ENCODE measurements at regions not wholly inside any gene's neighbourhood (a gene's known extent, or its start where the extent isn't known, plus 50 kb on each side); places are given as distances from the start of the nearest gene placed in this dataset.
"Not testable (repeated sequence)": the region's sequence is repeated elsewhere in the genome, so short reads cannot be mapped to it uniquely, and the experiment has no call there.

DNA sequence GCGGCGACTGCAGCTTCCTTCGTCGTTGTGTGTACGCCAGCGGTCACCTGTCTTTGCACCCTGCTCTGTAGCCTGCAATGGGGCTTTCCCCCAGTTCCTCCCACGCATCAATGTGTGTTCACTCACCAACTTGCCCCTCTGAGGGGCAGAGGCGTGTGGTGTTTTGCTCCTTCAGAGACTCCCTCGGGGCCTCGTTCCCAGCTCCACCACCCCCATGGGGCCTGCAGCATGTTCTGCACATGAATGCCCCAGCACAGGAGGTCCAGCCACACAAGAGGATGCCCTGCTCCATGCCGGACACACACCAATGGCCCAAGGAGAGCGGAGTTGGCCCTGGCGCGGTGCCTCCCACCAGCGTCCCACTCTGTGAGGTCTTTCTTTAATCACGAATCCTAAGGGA lies 196.8 kb downstream of the BANP start:
- not testable (repeated sequence) for DNase-seq (ENCODE audit: low read depth)

DNA sequence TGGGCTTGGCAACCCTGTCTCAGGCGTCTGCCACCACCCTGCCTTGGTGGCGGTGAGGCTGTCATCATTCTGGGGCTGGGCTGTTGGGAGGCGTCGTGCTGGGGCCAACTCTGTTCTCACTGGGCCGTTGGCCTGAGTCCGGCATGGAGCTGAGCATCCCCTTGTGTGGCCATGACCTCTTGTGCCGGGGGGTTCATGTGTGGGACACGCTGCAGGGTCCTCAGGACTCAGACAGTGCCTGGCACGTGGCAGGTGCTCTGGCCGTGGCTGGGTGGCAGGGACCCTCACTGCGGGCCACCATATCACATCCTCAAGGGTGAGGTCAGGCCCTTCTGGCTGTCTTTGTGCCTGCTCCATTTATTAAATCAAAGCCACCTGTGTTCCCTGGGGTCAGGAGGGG lies 197.4 kb downstream of the BANP start:
- DNase-seq (ENCODE audit: low read depth), result not testable (repeated sequence)

DNA sequence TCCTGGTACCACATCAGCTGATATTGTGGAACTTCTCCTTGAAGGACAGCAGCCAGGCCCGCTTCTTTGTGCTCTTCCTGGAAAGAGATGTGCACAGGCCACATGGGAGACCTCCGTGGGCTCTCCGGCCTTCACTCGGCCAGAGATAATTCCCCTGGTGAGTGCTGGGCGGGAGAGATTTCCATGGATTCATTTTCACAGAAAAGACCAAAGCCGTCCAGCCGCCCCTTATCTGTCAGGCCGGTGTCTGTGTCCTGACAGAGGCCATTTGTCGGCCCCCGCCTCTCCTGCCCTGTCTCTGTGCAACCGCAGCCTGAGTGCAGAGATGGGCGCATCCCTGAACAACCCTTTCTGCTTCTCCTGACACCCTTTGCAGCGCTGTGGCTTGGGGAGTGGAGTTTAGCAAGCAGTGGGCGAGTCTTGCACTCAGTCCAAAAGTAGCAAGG lies 197.9 kb downstream of the BANP start:
- not testable (repeated sequence) for DNase-seq (ENCODE audit: low read depth)

DNA sequence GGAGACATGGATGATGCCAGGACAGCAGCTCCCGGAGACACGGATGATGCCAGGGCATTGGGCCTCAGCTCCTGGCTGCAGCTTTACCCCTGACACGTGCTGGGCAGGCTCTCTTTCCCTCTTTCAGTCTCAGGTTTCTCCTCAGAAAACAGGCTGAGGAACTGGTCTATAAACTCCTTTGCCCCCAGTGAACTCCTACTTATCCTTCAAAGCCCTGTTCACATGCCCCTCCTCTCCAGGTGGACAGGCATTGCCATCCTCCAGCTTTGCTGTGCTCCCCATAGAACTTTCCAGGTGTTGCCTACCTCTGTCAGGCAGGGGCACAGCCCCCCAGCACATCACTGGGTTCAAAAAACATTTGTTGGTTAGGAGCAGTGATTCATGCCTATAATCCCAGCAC lies 198.4 kb downstream of the BANP start:
- DNase-seq (ENCODE audit: low read depth), result not testable (repeated sequence)

DNA sequence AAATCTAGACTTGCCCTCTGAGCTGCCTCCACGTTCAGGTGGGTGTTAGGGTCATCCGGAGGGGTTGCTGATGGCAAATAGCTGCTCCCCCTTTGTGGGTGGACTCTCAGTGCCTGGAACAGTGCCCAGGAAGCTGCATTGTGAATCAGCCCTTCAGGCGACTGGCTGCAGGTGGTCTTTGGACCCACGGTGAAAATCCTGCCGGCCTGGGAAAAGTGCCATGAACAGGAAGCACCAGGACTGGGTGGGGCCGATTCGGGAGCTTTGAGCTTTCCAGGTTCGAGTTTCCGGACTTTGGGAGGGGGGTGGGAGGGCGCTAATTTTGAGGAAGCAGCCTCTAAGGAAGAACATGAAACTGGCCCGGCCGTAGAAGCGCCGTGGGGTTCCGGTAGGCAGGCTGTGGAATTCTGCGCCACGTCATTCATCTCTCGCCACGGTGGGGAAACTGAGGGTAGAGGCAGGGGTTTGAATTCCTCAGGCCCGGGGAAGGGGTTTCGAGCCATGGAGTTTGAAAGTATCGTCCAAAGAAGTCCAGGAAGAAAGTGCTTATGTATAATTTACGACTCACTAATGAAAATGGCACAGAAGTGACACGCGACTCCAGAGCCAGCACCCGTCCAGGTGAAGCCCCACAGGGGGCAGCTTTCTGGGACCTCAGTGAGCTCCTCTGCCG lies 199.4 kb downstream of the BANP start:
- not testable (repeated sequence) for DNase-seq (ENCODE audit: low read depth)

DNA sequence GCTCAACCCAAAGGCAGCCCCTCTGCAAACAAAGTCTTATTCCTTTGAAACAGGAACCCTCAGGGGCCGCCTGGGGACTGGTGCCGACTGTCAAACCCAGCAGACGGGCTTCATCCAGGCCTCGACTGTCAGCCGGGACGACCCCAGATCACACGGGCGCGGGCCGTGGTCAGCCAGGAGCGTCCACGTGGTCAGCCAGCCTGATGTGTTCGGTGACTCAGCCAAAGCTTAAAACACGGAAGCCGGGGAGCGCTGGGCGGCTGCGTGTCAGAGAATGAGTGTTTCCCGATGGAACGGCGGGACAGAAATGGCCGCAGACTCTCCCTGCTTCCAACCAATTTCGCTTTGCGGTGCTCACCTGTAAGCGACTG lies 199.9 kb downstream of the BANP start:
- not testable (repeated sequence) for DNase-seq (ENCODE audit: low read depth)

DNA sequence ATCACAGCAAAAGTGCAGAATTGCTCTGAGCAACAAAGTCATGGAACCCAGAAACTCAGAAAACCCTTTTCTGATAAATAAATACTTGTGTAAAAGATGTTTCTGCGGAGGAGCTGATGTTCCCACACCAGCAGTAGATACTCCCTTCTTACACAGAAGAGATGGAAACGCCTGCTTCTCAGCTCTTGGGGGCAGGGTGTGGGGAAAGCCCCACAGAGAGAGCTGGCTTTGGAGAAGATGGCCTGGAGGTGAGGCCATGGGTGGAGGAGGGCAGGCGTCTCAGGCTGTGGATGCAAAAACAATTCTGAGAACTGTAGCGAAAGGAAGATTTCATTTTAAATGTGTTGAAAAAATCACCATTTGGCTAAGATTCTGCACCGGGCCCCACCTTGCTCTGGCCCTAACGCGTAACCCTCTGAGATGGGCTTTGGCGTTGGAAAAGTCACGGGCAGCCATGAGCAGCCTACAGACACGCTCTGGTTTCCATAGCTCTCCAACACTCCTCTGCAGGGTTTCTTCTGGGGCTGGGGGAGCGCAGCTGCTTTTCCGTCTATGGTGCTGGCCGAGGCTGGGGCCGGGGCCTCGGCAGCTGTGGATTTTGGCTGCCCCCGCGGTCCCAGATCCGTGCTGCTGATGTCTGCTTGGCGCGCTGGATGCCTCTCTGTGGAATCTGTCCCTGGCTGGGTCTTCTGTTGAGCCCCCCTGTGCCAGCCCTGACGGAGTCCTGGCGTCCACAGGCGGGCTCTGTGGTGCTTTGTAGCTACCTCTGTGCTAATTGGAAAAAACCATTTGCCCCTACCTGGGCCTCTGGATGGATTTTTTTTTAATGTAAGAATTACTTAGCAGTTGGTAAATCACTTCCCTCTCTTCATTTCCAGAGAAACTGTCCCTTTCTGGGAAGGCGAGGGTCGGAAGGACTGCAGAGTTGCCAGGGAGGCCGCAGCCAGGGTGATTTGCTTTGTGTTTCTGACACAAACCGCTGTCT lies 200.9 kb downstream of the BANP start:
- not testable (repeated sequence) for DNase-seq (ENCODE audit: low read depth)

DNA sequence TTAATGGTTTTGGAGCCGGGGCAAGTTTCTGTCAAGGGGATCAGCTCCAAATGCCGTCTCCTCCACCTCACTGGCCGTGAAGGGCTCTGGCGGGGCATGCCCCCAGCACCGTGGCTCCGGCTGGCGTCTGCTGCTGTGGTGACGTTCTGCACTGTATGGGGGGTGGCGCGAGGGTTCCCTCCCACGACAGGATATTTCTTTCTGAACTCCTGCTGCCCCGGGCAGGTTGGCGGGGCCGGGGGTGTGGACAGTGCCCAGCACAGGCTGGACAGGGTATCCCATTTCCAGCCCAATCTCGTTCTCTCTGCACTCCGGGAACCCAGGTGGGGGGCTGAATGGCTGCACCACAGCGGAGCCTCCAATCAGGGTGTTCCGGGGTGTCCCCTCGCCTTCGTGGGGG lies 201.6 kb downstream of the BANP start:
- not testable (repeated sequence) for DNase-seq (ENCODE audit: low read depth)

DNA sequence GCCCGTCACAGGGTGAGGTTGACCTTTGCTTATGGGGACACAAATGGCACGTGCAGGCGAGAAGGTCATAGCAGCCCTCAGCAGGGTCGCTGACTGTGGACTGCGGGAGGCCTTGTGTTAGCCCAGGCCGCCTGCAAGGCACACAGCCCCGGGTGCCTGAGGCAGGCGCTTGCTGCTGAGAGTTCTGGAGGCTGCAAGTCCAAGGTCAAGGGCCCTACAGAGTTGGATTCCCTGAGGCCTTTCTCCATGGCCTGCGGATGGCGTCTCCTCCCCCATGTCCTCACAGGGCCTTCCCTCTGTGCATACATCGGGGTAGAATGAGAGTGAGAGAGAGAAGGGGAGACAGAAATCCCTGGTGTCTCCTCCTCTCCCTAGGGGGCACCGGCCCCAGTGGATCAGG lies 202.3 kb downstream of the BANP start:
- not testable (repeated sequence) for DNase-seq (ENCODE audit: low read depth)

DNA sequence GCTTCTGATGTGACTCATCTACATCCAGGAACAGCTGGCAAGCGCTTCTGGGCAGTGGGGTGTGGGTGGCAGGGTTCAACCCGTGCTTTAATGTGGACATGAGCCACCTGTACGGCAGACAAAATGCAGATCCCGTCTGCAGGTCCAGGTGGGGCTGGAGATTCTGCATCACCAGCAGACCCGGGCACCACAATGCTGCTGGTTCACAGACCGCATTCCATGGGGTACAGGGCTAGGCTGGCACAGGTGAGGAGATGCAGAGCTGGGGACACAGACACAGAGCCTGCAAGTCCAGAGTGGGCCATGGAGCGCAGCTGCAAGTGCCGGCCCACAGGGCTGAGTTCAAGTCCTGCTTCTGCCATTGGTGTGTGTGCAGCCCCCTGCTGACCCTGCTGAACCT lies 203.7 kb downstream of the BANP start:
- not testable (repeated sequence) for DNase-seq (ENCODE audit: low read depth)

DNA sequence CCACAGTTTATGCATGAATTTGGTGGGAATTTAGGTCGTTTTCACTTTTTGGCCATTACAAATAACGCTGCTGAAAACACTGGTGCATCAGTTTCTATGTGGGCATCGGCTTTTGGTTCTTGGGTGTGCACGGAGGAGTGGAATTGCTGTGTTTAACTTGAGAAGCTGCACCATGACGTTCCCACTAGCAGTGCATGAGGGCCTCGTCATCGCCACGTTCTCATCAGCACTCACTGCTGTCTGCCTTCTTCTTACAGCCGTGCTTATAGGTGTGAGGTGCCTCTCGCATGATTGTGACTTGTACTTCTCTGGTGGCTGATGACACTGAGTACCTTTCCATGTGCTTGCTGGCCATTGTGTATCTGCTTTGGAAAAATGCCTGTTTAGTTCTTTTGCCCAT lies 204.4 kb downstream of the BANP start:
- DNase-seq (ENCODE audit: low read depth), result not testable (repeated sequence)

DNA sequence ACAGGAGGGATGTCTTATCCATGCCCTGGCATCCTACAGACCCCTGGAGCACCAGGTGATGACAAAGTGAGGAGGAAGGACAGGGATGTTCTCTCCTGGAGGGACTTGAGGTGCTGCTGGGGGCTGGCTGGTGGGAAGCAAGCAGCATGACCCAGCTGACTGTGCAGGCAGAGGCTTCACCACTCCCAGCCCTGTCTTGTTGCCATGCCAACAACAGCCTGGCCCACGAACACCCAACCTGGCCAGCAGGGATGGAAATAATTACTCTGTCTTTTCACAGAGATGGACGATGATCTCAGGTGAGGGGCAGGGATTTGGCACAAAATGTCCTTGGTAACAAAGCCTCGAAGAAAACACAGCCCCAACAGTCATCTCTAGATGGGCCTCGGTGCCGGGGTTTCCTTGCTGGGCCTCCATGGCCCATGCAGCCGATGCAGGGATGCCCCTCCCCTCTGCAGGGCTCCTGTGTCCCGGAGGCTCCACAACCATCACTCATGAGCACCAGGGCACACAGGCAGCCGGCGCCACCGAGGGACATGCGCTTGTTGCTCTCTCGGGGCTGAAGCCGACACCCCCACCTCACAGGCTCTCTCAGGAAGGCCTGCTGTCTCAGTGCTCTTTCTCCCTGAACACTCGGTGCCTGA lies 205.5 kb downstream of the BANP start:
- not testable (repeated sequence) for DNase-seq (ENCODE audit: low read depth)

DNA sequence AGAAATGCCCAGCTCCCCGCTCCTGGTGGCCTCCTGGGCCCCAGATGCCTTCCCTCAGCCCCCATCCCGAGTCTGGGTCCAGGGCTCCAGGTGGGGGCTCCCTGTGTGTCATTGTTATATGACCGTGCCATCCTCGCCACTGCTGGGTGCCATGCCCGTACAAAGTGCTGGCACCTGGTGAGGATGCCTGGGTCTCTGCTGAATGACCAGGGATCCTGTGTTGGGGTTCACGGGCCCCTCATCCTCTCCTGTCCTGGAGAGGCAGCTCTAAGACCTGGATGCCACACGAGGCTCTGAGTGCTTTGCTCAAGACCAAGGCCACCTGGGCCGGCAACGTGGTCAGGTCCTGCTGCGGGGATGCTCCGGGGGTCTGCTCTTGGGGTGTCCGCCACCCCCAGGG lies 206.5 kb downstream of the BANP start:
- DNase-seq (ENCODE audit: low read depth), result not testable (repeated sequence)

DNA sequence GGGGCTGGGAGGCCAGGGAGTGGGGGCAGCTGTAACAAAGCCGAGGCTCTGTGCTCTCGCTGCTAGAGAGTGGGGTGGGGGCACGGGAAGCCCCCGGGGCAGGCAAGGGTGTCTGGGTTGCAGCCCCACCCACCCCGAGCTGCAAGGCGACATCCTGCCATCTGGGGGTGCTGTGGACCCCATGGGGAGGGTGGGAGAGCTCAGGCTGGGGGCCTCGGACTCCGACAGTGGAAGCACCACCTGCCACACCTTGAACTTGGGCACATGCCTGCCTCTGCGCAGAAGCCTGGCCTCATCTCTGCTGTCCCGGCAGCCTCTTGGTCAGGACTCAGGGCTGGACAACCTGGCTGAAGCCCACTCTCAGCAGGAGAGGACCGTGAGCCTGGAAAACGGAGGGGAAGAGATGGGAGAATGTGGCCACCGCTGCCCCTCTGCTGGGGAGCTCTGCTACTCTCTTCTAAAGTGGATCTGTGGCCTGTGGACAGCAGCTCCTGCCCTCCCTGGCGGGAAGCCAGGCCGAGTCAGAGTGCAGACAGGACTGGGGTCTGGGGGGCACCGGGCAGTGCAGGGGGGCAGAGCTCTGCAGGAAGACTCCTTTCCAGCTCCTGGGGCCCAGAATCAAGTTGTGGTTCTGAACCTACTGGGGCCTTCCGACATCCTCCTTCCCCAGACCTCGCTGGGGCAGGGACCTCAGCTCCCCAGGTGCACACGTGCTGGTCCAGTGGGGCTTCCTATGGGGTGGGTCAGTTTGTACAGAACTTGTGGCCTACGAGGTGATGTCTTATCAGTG lies 207.2 kb downstream of the BANP start:
- DNase-seq (ENCODE audit: low read depth), result not testable (repeated sequence)

DNA sequence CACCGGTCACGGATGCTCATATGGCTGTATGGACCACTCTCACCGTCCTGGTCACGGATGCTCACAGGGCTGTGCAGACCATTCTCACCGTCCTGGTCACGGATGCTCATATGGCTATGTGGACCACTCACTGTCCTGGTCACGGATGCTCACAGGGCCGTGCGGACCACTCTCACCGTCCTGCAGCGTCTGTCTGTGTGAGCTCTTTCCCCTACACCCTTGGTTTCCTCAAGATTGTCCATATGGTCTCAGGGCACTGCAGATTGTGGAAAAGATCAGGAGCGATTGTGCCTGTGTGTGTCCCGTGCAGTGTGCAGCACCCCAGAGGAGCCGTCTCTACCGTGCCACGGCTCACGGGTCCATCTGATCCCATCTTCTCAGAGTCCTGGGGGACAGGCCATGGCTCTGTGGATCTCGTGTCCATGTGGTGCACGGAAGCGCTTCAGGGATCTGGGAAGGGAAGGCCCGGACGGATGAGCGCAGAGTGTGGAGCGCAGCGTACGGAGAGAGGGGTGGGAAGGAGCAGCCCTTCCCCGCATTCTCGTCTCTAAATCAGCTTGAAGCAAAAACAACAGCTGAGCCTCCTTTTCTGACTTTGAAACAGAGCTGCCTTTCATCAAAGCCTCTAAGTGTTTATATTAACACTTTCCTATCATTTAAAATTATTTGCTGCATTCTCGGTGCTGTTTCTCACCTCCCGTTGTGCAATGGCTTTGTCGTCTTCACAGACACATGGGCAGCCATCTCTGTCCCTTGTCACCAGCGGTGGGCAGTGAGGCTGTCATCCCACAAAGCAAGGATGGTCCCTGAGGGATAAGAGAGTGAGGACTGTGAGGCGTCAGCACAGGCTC lies 208.0 kb downstream of the BANP start:
- DNase-seq (ENCODE audit: low read depth), result not testable (repeated sequence)

DNA sequence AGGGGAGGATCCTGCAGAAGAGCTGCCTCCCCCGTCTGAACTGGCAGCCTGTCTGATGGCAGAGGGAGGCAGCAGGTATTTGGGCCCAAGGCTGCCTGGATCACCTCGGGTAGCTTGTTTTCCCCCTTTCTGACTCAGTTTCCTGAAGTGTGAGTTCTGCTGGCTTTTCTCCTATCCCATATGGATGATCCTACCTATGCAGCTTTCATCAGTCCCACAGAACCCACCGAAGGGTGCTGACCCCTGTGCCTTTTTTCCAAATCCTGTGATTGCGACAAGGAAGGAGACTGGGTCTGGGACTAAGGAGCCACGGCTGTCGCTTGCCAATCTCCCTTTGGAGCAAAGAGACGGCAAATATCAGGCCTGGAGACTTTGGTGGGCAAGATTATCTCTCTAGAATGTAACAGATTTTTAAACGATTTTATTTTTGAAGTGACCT lies 208.7 kb downstream of the BANP start:
- DNase-seq (ENCODE audit: low read depth), result not testable (repeated sequence)

DNA sequence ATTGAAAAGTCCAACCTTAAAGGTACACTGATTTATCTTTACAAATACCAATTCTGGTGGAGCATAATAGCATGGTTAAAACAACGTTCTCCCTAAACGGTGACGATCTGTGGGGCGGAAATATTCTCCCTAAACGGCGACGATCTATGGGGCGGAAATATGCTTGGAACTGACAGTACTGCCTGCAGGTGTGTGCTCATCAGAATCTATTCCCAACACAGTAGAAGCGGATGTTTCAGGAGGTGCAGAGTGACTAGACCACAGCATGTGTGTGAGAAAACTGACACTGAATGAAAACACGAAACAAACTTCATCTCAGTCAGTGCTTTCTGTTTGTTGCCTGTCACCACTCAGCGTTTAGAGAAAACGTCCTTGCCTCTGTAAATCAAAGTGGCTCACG lies 210.0 kb downstream of the BANP start:
- DNase-seq (ENCODE audit: low read depth), result not testable (repeated sequence)

DNA sequence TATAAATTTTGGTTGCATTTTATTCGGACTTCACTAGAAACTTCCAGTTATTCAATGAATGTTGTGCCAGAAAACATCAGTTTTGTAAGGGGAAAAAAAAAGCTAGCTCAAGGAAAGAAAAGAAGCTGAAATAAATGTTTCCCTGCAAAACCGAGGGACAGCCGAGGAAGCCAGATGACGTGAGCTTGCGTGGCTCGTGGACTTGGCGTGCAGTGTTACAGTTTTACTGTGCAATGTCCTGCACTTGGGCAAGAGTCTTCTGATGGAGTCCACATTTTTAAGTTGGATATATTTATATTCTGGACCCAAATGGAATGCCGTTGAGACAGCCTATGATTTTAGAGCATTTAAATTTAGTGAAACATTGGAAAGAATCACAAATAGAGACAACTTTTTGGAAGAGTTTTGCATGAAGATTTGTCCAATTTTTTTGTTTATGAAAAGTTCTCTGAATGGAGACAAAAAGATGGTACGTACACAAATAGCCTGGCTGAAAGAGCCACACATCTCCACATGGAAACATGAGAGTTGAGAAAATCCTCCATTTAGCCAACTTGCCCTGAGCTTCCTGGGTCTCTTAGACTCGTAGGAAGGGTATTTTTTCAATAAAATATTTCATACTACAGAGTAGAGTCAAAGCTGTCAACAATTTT lies 210.5 kb downstream of the BANP start:
- DNase-seq (ENCODE audit: low read depth), result not testable (repeated sequence)

DNA sequence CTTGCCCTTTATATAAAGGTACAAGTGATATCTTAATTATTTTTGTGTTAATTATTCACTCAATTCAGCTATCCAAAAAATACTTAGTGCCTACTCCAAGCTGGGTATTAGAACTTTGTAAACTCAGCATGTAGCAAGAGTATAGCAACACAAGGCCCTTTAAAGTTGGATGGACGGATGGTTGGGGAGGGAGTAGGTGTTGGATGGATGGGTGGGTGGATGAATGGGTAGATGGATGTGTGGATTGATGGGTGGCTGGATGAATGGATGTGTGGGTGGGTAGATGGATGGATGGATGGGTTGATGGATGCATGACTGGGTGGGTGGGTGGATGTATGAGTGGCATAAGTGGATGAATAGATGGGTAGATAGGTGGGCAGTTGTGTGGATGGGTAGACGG lies 211.5 kb downstream of the BANP start:
- DNase-seq (ENCODE audit: low read depth), result not testable (repeated sequence)

Measured in activated T-cell treated with anti-CD3 and anti-CD28 coated beads for 24 hours (primary cell).